ENCODE measurements at regions not wholly inside any gene's neighbourhood (a gene's known extent, or its start where the extent isn't known, plus 50 kb on each side); places are given as distances from the start of the nearest gene placed in this dataset.

GRCh38 chr5:112112346-112112745 is 306.7 kb downstream of the EPB41L4A start:
- BruUV-seq (replicated peaks): no TSS peak

More at GRCh38 chr5:112112346-112112745, 306.7 kb downstream of the EPB41L4A start:
- Histone ChIP-seq H2AFZ (ENCODE audit: low read depth, low read length) (no peak overlapping the region), H3K9me3 (replicated peaks; ENCODE audit: control insufficient read depth, insufficient read depth, low read length) (no peaks in the 10 kb centered on the region), H3K79me2 (ENCODE audit: control insufficient read depth, insufficient read depth, low read length) (no peaks in the 10 kb centered on the region), H3K9ac (replicated peaks; ENCODE audit: extremely low read depth, insufficient read depth, low read length) (no peak overlapping the region), H3K4me1 (ENCODE audit: control insufficient read depth, extremely low read depth, insufficient read depth, low read length) (no peaks in the 10 kb centered on the region), H3K4me3 (replicated peaks in 1 of 3; ENCODE audit: insufficient read depth in 1 of 3, low read depth in 1 of 3, low read length in 3 of 3) (no peak overlapping the region), H3K36me3 (ENCODE audit: control insufficient read depth in 2 of 2, extremely low read depth in 1 of 2, insufficient read depth in 2 of 2, low read length in 2 of 2) (no peaks in the 10 kb centered on the region), H3K27ac (ENCODE audit: insufficient read depth, low read depth, low read length) (no peak overlapping the region), H3K9me1 (replicated peaks; ENCODE audit: control insufficient read depth, extremely low read depth, insufficient read depth, low read length) (no peaks in the 10 kb centered on the region), H4K20me1 (replicated peaks; ENCODE audit: control insufficient read depth, extremely low read depth, insufficient read depth, low read length) (no peaks in the 10 kb centered on the region), H3K4me2 (ENCODE audit: insufficient read depth, low read length) (no peak overlapping the region), H3K27me3 (ENCODE audit: control insufficient read depth in 2 of 2, insufficient read depth in 2 of 2, low read length in 2 of 2) (no peaks in the 10 kb centered on the region)
- intact Hi-C loops (cut with micrococcal nuclease): no loop called here
- POLR2A ChIA-PET: no interaction called here
- dilution Hi-C loops (cut with MboI; ENCODE audit: extremely low pct_ligation_motif_present, low sequenced_read_pairs): no loop called here
- CTCF ChIA-PET: no interaction called here
- no peak for TF ChIP-seq EZH2 (IDR thresholded peaks at IDR 0.05; ENCODE audit: borderline replicate concordance, low read depth, low read length, severe bottlenecking)
- TF ChIP-seq POLR2AphosphoS5 (IDR thresholded peaks at IDR 0.05; ENCODE audit: insufficient read depth, low read depth, low read length): no peak
- no peak for TF ChIP-seq CTCF (IDR thresholded peaks at IDR 0.05; ENCODE audit: extremely low read depth in 1 of 2, insufficient read depth in 1 of 2, low read depth in 1 of 2, low read length in 2 of 2)
- no peak for TF ChIP-seq FOS (IDR thresholded peaks at IDR 0.05; ENCODE audit: borderline replicate concordance, insufficient read depth, low read length)
- TF ChIP-seq MYC (IDR thresholded peaks at IDR 0.05; ENCODE audit: low read depth, low read length): no peak
- TF ChIP-seq JUN (IDR thresholded peaks at IDR 0.05; ENCODE audit: borderline replicate concordance, insufficient read depth, insufficient read length, low read depth): no peak
- no peak for TF ChIP-seq GATA2 (IDR thresholded peaks at IDR 0.05; ENCODE audit: insufficient read depth, insufficient read length, low read depth, low read length)
- TF ChIP-seq POLR2A (IDR thresholded peaks at IDR 0.05; ENCODE audit: low read depth, low read length): no peak
- no peak for TF ChIP-seq MAX (IDR thresholded peaks at IDR 0.05; ENCODE audit: insufficient read depth, insufficient read length)
- no peak for DNase-seq (ENCODE audit: low read depth, low spot score)
- FAIRE-seq: no peak
